Uterus (tissue), 3 donors: ENCODE measurements at regions not wholly inside any gene's neighbourhood (a gene's known extent, or its start where the extent isn't known, plus 50 kb on each side); places are given as distances from the start of the nearest gene placed in this dataset.

Experiments
- DNase-seq, 2 donors: peaks; one replicate each; pipeline ENCODE4 v3.0.0-alpha.2; 2019 to 2020
- H3K27ac ChIP-seq, 2 donors: fragments of 200-600 bp; sonication (generic); 1 replicate in 1 of 2; 2 replicates in 1 of 2; pipeline ENCODE4 v1.5.1; 2016 to 2018
- H3K27me3 ChIP-seq, 2 donors: fragments of 200-600 bp; sonication (generic); one replicate each; pipeline ENCODE4 v1.5.1; 2018 to 2019; ENCODE audit warnings: control low read depth in 1 of 2
- H3K36me3 ChIP-seq, 2 donors: fragments of 200-600 bp; sonication (generic); one replicate each; pipeline ENCODE4 v1.5.1; 2019; ENCODE audit warnings: control low read depth in 1 of 2
- H3K4me1 ChIP-seq, 2 donors: fragments of 200-600 bp; sonication (generic); one replicate each; pipeline ENCODE4 v1.5.1; 2018 to 2019; ENCODE audit warnings: control low read depth in 1 of 2
- H3K4me3 ChIP-seq, 2 donors: fragments of 200-600 bp; sonication (generic); 1 replicate in 1 of 2; 2 replicates in 1 of 2; pipeline ENCODE4 v1.5.1; 2018 to 2019; ENCODE audit warnings: mild to moderate bottlenecking in 1 of 2
- H3K9me3 ChIP-seq, 2 donors: fragments of 200-600 bp; sonication (generic); one replicate each; pipeline ENCODE4 v1.5.1; 2019; ENCODE audit warnings: control low read depth in 1 of 2
- POLR2A ChIP-seq, 2 donors: fragments of 450-650 bp; IDR thresholded peaks; one replicate each; pipeline ENCODE4 v1.6.1; 2016; ENCODE audit warnings: antibody characterized with exemption in 2 of 2, mild to moderate bottlenecking in 1 of 2, moderate library complexity in 1 of 2
- intact Hi-C: fragments of 100-400 bp; cut with DNase I; formaldehyde crosslinking; loops from one replicate; pipeline ENCODE4 v1.15.1; 2023; ENCODE audit warnings: low total_unique reads
- TF ChIP-seq, protein P1 (sequence below), 4 experiments: fragments of 200-600 bp in 2 of 4; fragments of 450-650 bp in 2 of 4; sonication (generic) in 2 of 4; IDR thresholded peaks; one replicate each; pipeline ENCODE4 v1.5.1; 2016 to 2019; ENCODE audit warnings: antibody characterized with exemption in 4 of 4, mild to moderate bottlenecking in 2 of 4, moderate library complexity in 1 of 4
- donor health status: DM: yes; HTN: yes; CAD: no.

DNA sequence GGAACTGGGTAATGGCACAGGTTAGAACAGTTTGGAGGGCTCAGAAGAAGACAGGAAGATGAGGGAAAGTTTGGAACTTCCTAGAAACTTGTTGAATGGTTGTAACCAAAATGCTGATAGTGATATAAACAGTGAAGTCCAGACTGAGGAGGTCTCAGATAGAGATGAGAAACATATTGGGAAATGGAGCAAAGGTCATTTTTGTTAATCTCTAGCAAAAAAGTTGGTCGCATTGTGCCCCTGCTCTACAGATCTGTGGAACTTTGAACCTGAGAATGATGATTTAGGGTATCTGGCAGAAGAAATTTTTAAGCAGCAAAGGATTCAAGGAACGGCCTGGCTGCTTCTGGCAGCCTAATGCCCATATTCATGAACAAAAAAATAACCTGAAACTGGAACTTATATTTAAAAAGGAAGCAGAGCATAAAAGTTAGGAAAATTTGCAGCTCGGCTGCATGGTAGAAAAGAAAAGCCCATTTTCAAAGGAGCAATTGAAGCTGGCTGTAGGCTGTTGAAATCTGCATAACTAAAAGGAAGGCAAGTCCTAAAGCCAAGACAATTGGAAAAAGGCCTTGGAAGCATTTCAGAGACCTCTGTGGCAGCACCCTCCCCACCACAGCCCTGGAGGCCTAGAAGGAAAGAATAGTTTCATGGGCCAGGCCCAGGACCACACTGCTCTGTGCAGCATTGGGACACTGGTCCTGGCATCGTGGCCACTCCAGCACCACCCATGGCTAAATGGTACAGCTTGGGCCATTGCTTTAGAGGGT, 182.6 kb upstream of the CD96 start:
- TF ChIP-seq, protein P1, sequence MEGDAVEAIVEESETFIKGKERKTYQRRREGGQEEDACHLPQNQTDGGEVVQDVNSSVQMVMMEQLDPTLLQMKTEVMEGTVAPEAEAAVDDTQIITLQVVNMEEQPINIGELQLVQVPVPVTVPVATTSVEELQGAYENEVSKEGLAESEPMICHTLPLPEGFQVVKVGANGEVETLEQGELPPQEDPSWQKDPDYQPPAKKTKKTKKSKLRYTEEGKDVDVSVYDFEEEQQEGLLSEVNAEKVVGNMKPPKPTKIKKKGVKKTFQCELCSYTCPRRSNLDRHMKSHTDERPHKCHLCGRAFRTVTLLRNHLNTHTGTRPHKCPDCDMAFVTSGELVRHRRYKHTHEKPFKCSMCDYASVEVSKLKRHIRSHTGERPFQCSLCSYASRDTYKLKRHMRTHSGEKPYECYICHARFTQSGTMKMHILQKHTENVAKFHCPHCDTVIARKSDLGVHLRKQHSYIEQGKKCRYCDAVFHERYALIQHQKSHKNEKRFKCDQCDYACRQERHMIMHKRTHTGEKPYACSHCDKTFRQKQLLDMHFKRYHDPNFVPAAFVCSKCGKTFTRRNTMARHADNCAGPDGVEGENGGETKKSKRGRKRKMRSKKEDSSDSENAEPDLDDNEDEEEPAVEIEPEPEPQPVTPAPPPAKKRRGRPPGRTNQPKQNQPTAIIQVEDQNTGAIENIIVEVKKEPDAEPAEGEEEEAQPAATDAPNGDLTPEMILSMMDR (IDR thresholded peaks at IDR 0.05) = no peak
- no peak for TF ChIP-seq POLR2A (IDR thresholded peaks at IDR 0.05)
- H3K27ac ChIP-seq = no peak overlapping the region
- H3K4me3 ChIP-seq = no peak overlapping the region
- H3K4me1 ChIP-seq = no peaks in the 10 kb centered on the region
- no peaks in the 10 kb centered on the region for H3K9me3 ChIP-seq
- H3K27me3 ChIP-seq = no peaks in the 10 kb centered on the region
- DNase-seq = no peak
- no peaks in the 10 kb centered on the region for H3K36me3 ChIP-seq
- intact Hi-C loops = no loop called here

DNA sequence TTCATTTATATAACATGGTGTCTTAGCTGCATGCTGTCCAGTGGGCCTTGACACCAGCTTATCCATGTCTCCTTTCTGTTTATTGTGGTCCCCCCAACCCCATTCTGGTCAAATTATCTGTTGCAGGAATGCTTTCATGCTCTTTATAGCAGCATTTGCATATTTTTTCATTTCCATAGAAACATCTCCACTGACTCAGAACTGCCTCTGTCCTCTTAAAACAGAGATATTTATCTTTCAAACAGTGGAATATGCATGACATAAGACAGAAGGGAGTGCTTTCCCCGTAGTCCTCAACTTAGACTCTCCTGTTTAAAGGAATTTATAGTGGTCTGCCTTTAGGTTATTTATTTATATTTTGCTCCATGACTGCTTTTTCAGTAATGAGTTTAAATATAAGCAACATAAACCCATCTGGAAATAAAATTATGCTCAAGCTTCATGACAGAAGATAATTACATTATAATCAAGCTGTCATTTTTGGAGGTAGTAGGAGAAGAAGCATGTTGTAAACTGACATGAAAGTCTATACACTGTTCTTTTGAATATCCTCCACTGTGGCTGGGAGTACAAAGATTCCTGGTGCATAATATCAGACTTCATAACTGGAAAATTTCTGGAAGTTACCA, 179.5 kb upstream of the CD96 start:
- no peaks in the 10 kb centered on the region for H3K27me3 ChIP-seq
- intact Hi-C loops = no loop called here
- H3K4me1 ChIP-seq = no peaks in the 10 kb centered on the region
- TF ChIP-seq, protein P1 (IDR thresholded peaks at IDR 0.05) = no peak
- no peak for TF ChIP-seq POLR2A (IDR thresholded peaks at IDR 0.05)
- no peaks in the 10 kb centered on the region for H3K36me3 ChIP-seq
- no peak overlapping the region for H3K27ac ChIP-seq
- no peaks in the 10 kb centered on the region for H3K9me3 ChIP-seq
- H3K4me3 ChIP-seq = no peak overlapping the region
- no peak for DNase-seq

DNA sequence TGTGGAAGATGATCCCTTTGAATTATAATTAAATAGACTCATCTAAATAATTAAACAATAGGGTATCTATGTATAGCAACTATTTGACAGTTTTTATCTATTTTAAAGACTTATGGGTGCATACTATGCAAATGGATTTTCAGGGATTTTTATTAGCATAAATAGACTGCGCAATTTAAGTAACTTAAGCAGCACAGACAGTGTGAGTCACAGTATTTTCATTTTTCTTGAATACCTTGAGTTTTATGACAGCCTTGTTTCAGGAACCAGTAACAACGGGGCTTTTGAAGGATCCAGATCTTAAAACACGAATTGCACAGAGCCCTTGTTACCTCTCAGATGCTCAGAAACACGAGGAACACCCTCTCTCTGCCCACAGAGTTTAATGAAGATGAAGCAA, 175.5 kb upstream of the CD96 start:
- Histone ChIP-seq H3K4me3 (no peak overlapping the region), H3K9me3 (no peaks in the 10 kb centered on the region), H3K36me3 (no peaks in the 10 kb centered on the region), H3K27me3 (no peaks in the 10 kb centered on the region), H3K27ac (no peak overlapping the region), H3K4me1 (no peaks in the 10 kb centered on the region)
- DNase-seq = no peak
- intact Hi-C loops = no loop called here
- TF ChIP-seq, protein P1 (IDR thresholded peaks at IDR 0.05) = no peak
- no peak for TF ChIP-seq POLR2A (IDR thresholded peaks at IDR 0.05)

GRCh38 chr3:111368056-111368455, 173.9 kb upstream of the CD96 start:
- H3K36me3 ChIP-seq = no peaks in the 10 kb centered on the region
- no peak overlapping the region for H3K27ac ChIP-seq
- intact Hi-C loops = no loop called here
- H3K4me3 ChIP-seq = no peak overlapping the region
- peaks cover 0 to 3% of the 10 kb centered on the region in 2 donors for H3K9me3 ChIP-seq
- no peak for TF ChIP-seq POLR2A (IDR thresholded peaks at IDR 0.05)
- no peaks in the 10 kb centered on the region for H3K27me3 ChIP-seq
- DNase-seq = no peak
- H3K4me1 ChIP-seq = no peaks in the 10 kb centered on the region

GRCh38 chr3:111369958-111370357, 172.0 kb upstream of the CD96 start:
- no peak for TF ChIP-seq POLR2A (IDR thresholded peaks at IDR 0.05)
- TF ChIP-seq, protein P1 (IDR thresholded peaks at IDR 0.05) = no peak
- no peaks in the 10 kb centered on the region for H3K36me3 ChIP-seq
- H3K9me3 ChIP-seq = peaks cover 0 to 3% of the 10 kb centered on the region in 2 donors
- intact Hi-C loops = no loop called here
- no peak for DNase-seq
- H3K4me3 ChIP-seq = no peak overlapping the region
- H3K27ac ChIP-seq = no peak overlapping the region
- no peaks in the 10 kb centered on the region for H3K27me3 ChIP-seq
- no peaks in the 10 kb centered on the region for H3K4me1 ChIP-seq
